AG10803 (cell line): ENCODE measurements at regions not wholly inside any gene's neighbourhood (a gene's known extent, or its start where the extent isn't known, plus 50 kb on each side); places are given as distances from the start of the nearest gene placed in this dataset.

ENCODE experiments used
- DNase-seq: peaks from one replicate; pipeline ENCODE4 v3.0.0; 2010; ENCODE audit warnings: low read depth
- H3K4me3 ChIP-seq: 2 replicates; pipeline ENCODE4 v1.5.1; 2011; ENCODE audit warnings: mild to moderate bottlenecking, low read length, control low read depth
- TF ChIP-seq, protein P1 (sequence below): conservative IDR thresholded peaks from 2 replicates; pipeline ENCODE4 v1.5.1; 2011; ENCODE audit warnings: mild to moderate bottlenecking, low read length, control low read depth, inconsistent platforms

DNA sequence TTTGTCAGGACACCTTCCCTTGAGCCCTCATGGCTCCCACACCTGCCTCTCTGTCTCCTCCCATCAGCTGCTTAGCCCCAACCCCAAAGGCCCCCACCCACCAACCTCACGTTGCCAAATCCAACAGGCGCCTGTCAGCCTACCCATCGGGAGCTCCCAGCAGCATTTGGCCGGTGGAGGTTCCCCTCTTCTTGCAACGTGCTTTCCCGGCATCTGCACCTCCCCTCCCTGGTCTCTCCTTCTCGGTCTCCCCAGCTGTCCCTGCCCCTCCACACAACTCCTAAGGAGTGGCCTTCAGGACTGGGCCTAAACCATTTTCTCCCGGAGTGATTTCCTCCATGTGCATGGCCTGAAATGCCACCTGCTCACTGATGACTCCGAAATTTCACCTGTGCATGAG, 71.9 kb downstream of the KLHDC7A start:
- DNase-seq: no peak
- no peak overlapping the region for H3K4me3 ChIP-seq
- TF ChIP-seq, protein P1, sequence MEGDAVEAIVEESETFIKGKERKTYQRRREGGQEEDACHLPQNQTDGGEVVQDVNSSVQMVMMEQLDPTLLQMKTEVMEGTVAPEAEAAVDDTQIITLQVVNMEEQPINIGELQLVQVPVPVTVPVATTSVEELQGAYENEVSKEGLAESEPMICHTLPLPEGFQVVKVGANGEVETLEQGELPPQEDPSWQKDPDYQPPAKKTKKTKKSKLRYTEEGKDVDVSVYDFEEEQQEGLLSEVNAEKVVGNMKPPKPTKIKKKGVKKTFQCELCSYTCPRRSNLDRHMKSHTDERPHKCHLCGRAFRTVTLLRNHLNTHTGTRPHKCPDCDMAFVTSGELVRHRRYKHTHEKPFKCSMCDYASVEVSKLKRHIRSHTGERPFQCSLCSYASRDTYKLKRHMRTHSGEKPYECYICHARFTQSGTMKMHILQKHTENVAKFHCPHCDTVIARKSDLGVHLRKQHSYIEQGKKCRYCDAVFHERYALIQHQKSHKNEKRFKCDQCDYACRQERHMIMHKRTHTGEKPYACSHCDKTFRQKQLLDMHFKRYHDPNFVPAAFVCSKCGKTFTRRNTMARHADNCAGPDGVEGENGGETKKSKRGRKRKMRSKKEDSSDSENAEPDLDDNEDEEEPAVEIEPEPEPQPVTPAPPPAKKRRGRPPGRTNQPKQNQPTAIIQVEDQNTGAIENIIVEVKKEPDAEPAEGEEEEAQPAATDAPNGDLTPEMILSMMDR: no peak

DNA sequence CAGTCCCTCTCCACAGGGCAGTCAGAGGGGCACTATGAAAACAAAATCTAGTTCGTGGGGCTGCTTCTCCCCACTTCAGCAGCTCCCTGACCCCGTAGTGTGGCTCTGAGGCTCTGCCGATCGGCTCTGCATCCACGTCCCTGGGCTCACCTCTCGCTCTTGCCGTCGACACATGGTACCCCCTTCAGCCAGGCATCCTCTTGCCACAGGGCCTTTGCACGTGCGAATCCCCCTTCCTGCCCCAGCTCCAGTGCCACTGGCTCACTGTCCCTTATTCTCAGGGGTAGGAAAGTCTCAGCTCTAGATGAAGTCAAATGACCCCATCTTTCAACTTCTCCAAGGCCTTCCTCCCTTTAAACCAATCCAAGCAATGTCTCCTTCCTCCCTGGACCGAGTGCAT, 72.7 kb downstream of the KLHDC7A start:
- no peak for DNase-seq
- TF ChIP-seq, protein P1: no peak
- H3K4me3 ChIP-seq: no peak overlapping the region

DNA sequence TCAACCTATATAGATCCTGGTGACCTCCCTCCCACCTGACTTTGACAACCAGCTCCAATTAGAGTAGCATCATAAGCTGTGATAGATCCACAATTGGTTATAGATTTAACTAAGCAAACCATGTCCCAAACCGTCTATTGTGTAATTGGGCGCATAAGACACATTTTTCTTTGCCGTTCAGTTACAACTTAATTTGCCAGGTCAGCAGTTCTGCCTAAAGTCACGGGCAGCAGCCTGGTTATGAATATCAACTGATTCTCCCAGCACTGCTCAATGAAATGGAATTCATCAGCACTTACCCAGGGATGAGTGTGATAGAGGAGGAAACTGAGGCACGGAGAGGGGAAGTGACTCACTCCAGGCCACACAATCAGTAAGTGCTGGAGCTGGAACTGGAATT, 73.4 kb downstream of the KLHDC7A start:
- TF ChIP-seq, protein P1: no peak
- no peak overlapping the region for H3K4me3 ChIP-seq

DNA sequence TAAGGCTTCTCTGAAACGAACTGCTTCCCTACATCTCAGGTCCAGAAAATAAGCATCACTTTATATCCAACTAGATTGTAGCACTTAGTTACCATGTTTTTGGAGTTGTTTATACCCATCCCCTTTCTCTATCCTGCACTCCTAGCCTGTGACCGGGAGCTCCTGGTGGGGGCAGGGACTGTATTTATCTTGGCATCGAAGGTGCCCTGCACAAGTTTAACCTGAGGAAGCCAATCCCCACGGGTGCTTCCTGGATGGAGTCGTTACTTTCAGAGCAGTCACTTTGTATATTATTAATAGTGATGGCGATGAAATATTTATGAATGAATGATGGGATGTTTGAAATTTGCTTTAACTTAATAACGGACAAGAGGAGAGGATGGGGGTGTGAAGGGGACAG, 73.9 kb downstream of the KLHDC7A start:
- TF ChIP-seq, protein P1: no peak
- no peak overlapping the region for H3K4me3 ChIP-seq
- DNase-seq: no peak

More for the DNA sequence above, 73.4 kb downstream of the KLHDC7A start:
- no peak for DNase-seq

DNA sequence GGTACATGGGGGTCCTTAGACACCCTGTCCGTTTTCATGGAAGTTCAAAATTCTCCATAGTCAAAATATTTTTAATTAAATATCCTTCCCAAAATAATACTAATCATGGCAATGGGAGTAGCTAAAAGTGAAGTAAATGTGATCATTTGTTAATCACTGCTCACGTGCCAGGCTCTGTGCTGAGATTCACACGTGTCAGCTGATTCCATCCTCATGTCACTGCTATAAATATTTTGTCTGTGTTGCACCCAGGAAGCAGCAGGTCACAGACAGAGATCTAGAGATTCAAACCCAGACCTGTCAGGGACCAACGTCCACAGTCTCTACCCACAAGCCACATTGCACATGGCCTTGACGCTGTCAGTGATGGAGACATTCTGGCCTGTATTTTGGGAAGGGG, 74.3 kb downstream of the KLHDC7A start:
- H3K4me3 ChIP-seq: no peak overlapping the region
- TF ChIP-seq, protein P1: no peak
- no peak for DNase-seq

DNA sequence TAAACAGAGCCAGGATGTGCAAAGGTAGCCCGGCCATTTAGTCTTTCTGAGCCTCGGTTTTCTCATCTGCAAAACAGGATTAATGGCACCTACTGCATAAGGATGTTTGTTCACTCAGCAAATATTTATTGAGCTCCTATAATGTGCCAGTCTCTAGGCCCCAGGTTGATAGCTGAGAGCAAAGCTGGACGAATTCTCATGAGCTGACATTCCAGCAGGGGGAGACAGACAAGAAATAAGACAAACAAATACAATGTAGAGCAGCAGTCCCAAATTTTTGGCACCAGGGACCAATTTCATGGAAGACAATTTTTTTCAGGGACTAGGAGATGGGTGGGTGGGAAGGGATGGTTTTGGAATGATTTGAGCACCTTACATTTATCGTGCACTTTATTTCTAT, 74.3 kb upstream of the PAX7 start:
- TF ChIP-seq, protein P1: peak; percentile 45
- no peak overlapping the region for H3K4me3 ChIP-seq
- DNase-seq: peak; percentile 16

DNA sequence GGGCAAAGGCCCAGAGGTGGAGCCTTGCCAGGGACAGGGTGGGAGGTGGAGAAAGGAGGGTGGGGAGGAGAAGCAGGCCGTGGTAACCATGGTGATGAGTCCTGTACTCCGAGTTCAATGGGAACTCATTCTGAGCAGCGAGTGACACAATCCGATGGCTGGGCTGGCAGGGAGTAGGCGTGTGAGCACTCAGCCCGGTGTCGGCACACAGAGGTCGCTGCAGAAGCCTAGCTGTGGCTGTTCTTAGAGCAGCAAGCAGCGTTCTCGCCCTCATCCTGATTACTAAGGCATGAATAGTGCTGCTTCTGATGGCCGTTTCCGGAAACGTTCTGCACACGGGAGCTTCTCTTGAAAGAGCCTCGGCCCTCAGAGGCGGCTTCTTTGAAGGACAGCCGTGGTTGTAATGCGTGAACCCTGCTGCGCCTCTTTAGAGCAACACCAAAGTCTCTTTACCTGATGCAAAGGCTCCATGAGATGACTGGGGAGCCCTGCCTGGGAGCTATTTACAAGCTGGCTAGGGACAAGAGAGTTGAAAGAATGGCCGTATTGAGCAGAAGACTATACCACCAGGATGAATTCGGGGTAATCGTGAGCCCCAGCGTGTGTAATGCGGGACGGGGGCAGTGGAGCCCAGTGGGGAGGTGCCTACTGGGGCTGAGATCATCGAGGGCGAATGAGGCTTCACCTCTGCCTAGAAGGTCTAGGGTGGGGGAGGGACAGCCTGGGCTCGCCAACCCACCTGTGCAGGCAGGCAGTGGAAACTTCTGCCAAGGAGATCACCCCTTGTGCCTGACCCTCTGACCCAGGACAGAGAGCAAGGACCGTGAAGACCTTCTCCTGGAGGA, 72.8 kb upstream of the PAX7 start:
- peak; percentile 6 for DNase-seq
- TF ChIP-seq, protein P1: no peak
- H3K4me3 ChIP-seq: no peak overlapping the region
